HG02970 (cell line): ENCODE measurements at regions not wholly inside any gene's neighbourhood (a gene's known extent, or its start where the extent isn't known, plus 50 kb on each side); places are given as distances from the start of the nearest gene placed in this dataset.

ENCODE experiments used
- ATAC-seq: cut with Tn5 transposase; IDR thresholded peaks from one replicate; pipeline ENCODE4 v1.9.1; 2021; ENCODE audit warnings: mild to moderate bottlenecking, moderate library complexity, moderate number of reproducible peaks; ENCODE audit not compliant: unreplicated experiment, low FRiP score

DNA sequence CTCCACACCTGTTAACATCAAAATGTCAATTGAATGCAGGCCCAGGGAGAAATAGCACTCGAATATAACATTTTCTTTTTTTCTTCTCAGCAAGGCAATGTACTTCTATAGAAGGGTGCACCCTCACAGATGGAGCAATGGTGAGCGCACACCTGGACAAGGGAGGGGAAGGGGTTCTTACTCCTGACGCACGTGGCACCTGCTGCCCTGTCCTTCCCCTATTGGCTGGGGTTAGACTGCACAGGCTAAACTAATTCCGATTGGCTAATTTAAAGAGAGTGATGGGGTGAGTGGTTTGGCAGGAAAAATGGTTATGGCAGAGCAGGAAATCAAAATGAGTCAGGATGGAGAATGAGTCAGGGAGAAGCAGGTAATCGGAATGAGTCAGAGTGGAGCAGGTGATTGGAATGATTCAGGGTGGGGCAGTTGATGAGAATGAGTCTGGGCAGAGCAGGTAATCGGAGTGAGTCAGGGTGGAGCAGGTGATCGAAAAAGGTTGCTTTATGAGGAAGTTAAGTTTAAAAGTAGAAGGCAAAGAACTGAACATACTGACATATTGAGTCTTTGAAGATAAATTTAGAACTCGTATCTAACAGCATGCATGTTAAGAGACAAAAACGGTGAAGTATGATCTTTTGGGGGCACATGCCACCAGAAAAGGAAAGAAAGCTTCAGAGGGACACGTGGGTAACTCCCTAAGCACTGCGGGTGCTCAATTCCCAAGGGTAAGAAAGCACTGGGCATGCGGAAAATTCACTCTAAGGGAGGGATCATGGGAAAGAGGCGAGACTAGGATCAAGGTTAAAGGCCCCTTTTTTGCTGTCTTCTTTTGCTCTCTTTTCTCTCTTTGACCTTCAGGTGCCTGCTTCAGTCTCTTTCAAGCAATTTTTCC, 72.9 kb upstream of the GALNT15 start:
- ATAC-seq: no peak

DNA sequence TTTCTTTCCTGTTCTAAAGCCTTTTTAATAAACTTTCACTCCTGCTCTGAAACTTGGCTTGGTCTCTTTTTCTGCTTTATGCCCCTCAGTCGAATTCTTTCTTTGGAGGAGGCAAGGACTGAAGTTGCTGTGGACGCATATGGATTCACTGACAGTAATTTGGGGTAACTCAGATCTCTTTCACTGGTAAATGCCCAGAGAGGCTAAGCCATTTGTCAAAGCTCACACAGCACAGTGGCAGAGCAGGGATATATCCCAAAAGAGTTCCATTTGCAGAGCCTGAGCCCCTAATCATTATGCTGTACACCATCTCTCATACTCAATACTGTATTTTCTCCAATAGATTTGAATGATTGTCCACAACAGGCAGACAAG, 72.3 kb upstream of the GALNT15 start:
- no peak for ATAC-seq

- no peak for ATAC-seq
These were observed 71.5 kb upstream of the GALNT15 start for GRCh38 chr3:16102905-16103364.

GRCh38 chr3:16103472-16103871, 71.0 kb upstream of the GALNT15 start:
- ATAC-seq: no peak

DNA sequence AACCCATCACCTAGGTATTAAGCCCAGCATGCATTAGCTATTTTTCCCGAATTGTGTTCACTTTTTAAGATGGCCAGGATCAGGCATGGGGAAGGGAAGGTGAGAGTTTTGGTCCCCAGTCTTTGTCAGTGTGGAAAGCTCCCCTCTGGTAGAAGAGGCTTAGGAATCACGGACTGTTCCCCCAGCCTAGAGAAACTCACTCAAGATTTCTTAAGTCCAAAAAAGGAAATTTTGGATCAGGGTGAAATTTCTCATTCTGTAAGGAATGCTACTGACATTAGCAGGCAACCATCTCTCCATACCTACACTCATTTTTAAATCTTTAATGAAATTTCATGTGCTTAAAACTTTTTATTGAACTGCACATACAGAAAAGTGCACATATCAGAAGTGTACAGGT, 70.3 kb upstream of the GALNT15 start:
- no peak for ATAC-seq

DNA sequence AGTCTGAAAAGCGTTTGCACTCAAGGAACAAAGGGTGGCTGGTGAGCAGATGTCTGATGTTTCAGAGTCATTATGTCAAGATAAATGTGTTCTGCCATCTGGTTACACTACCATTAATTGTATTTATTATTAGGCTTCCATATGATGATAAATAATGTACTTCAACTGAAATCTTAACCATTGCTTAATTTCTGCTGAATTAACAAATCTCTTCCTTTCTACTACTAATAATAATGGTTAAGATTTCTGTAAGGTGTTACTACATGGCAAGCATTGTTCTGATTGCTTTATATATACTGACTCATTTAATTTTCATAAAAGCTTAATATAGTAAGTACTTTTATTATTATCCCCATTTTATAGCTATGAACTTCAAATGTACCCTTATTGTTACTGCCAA, 68.4 kb upstream of the GALNT15 start:
- ATAC-seq: no peak

DNA sequence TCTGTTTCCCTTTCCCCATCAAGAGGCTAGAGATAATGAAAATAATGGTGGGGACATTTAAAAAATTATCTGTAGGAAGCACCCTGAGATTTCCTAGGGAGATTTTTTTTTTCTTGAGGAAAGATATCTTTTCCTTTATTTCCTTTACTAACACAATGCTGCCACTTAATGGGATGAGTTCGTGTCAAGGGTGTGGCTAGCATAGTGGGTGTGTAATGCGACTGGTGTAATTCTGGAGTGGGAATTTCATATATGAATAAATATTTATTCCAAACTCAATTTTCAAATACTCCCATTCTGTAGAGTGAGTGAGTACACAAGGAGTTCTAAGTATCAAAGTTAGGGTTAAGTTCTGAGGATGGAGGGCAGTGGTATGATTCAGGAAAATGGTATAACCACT, 66.1 kb upstream of the GALNT15 start:
- ATAC-seq: no peak

- ATAC-seq: no peak
These were observed 64.6 kb upstream of the GALNT15 start for GRCh38 chr3:16109929-16110328.

- ATAC-seq: no peak
These were observed 61.5 kb upstream of the GALNT15 start for GRCh38 chr3:16112910-16113504.

DNA sequence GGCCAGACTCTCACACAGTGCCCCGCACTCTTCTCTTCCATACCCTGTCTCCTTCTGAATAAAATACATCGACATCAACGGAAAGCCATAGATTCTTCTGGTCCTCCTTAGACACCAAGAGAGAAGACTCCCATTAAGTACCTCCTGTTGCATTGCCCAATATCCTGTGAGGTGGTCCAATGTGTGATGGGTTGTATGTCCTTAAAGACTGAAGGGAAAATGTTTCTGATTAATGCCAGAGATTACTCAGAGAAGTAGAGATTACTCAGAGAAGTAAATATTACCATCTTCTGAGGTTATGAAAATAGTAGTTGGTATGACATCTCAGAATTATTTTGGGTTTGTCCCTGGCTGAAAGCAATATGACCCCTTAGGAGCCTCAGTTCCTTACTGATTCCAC, 60.8 kb upstream of the GALNT15 start:
- no peak for ATAC-seq

DNA sequence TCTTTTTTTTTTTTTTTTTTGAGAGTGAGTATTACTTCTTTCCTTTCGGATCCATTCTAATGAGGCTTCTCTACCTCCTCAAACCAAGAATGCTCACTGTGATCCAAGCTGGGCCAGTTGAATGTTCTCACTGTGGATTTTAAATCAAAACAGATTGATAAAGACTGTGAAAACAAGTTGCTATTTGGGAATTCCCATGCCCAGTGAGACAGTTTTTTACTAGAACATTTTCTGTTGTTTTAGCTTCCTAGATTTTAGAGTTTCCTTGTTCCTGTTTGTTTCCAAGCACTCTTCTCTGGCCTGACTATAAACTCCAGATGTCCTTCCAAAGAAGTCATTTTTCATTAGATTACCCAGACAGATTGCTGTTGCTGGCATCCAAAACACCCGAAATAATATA, 60.1 kb upstream of the GALNT15 start:
- ATAC-seq: no peak

DNA sequence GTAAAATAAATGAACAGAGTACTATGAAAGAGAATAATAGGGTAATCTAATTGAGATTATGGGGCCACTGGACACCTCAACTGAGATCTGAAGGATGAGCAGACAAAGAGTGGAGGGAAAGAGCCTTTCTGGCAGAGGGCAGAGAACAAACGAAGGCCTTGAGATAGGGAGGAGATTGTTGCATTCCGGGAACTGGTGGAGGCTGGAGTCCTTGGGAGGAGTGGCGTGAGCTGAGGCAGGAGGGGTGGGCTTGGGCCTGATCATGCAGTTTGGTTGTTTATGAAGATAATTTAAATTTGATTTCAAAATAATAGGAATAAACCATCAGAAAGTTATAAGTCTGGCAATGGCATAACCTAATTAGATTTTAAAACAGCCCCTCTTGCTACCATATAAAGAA, 59.5 kb upstream of the GALNT15 start:
- ATAC-seq: no peak

DNA sequence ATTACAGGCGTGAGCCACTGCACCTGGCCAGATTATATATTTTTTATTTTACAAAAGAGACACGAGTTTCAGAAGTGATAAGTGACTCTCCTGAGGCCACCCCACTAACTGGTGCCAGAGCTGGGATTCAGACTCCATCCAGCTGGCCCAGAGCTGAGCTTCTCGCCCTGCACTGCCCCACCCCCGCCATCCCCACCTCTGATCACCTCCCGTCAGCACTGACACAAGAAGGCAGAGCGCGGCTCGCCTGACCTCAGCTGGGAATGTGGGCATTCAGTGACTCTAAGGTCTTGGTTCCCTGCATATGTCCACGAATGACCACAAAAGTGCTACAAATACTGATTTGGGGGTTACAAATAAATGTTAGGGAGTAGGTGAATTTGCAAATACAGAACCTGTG, 56.1 kb upstream of the GALNT15 start:
- no peak for ATAC-seq

GRCh38 chr3:16119887-16120286, 54.6 kb upstream of the GALNT15 start:
- ATAC-seq: no peak

GRCh38 chr3:16121391-16121790, 53.1 kb upstream of the GALNT15 start:
- no peak for ATAC-seq

DNA sequence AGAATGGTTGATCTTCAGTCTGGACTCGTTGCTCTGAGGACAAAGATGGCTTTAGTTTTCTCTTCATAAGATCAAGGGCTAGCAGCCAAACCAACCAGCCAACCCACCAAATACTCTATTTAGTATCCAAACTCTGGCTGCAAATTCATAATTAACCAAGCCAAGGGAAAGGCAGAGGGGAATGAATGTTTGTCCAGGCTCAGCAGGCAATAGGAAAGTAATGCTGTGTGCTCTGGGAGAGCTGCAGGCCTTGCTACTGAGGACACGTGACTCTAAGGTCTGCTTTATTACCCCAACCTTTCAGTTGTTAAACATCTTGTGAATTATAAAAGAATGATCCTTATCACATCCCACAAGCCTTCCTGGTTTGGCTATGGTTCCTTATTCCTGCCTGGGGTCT, 52.3 kb upstream of the GALNT15 start:
- no peak for ATAC-seq

DNA sequence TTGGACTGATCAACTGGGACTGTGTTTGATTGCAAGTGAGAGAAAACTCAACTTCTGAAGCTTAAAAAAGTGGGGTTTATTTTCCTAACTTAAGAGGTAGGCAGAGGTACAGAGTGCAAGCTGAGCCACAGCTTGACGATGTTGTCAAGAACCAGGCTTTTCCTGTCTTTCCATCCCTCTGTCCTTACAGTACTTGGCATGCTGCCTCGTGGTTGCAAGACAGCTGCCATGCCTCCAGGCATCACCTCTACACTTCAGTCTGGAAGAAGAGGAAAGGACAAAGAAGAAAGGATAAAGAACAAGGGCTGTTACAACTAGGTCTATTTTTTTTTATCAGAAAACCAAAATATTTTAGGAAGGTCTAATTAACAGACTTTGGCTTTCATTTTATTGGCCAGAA, 51.8 kb upstream of the GALNT15 start:
- ATAC-seq: no peak

GRCh38 chr3:16124636-16125035, 49.8 kb upstream of the GALNT15 start:
- no peak for ATAC-seq
